ENCODE measurements at regions not wholly inside any gene's neighbourhood (a gene's known extent, or its start where the extent isn't known, plus 50 kb on each side); places are given as distances from the start of the nearest gene placed in this dataset.

DNA sequence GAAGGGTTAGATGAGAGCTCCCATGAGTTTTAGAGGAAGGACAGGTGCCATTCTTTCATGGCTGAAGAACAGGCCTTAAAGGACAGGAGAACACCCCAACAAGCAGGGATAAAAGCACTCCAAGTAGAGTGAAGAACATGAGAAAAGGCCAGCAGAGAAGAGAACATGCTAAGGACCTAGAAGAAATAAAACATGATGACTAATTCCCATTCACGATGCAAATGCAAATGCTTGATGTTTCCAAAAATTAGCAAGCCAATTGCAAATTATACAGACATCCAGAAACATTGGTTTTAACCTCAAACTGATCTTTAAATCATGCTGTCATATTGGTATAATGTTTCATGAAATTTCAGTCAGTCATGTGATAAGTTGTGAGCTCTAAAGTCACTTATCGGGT lies 241.7 kb downstream of the CNTN3 start:
- ATAC-seq (no peak), DNase-seq (ENCODE audit: low spot score) (no peak)
- intact Hi-C loops (cut with DNase I) = no loop called here

DNA sequence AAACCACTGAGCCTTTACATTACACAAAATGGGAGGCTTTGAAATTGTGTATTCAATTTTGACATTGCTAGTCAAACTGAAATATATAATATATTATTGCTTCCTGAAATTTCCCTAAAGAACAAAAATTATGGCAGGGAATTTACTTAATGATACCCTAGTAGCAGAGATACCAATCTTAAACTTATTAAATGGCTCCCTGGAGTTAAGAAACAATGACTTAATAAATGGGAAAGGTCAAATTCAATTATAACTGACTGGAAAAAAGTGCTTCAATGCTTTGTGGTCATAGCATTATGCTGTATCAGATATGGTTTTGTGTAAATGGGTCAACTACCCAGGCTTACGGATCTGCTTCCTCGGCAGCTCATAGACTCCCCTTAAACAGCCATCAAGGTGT lies 244.1 kb downstream of the CNTN3 start:
- intact Hi-C loops (cut with DNase I) = no loop called here
- ATAC-seq = no peak
- DNase-seq (ENCODE audit: low spot score) = no peak

DNA sequence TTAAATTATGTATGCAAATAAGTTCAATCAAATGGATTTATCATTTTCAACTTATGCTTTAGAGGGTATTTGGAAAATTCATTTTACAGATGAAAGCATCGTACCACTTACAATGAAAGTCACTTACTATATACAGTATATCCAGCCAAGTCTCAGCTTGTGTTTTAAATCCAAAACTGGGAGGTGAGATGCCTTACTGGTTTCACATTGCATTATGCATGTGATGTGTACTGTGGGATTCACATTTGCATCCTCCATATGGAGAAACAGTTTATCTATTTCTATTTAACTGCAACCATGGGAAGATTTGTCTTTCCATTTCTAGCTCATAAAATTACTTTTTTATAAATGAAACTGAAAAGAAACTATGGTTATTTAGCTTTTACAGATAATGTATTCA lies 248.1 kb downstream of the CNTN3 start:
- intact Hi-C loops (cut with DNase I) = no loop called here

DNA sequence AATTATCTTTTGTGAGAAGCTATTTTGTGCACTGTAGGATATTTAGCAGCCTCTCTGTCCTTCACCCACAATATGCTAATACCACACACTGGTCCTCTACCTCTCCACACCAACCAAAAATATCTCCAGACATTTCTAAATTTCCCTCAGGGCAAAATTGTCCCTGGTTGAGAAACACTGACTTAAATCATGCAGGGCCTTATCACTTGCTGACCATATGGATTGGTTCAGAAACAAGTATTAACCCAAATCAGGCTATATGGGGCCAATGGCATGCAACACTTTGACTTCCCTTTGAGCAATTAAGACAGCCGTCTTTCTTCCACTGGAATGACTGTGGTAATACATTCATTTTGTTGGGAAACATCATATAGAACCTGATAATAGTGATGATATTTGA lies 251.1 kb downstream of the CNTN3 start:
- no peak for DNase-seq (ENCODE audit: low spot score)
- ATAC-seq = no peak
- intact Hi-C loops (cut with DNase I) = no loop called here

More for the DNA sequence above, 248.1 kb downstream of the CNTN3 start:
- DNase-seq (ENCODE audit: low spot score) (no peak), ATAC-seq (no peak)

DNA sequence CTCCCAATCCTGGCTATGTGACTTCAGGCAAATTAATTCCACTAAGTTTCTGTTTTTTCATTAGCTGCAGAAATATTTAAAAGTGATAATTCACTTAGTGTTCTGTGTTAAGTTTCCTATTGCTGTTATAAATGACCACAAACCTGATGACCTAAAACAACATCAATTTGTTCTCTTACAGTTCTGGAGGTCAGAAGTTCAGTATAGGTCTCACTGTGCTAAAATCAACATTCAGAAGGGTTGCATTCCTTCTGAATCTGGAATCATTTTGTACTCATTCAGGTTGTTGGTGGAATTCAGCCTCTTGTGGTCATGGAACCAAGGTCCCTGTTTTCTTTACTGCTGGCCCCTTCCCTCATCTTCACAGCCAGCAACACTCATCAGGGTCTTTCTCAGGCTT lies 254.1 kb downstream of the CNTN3 start:
- DNase-seq (ENCODE audit: low spot score) (no peak), ATAC-seq (no peak)
- intact Hi-C loops (cut with DNase I) = no loop called here

DNA sequence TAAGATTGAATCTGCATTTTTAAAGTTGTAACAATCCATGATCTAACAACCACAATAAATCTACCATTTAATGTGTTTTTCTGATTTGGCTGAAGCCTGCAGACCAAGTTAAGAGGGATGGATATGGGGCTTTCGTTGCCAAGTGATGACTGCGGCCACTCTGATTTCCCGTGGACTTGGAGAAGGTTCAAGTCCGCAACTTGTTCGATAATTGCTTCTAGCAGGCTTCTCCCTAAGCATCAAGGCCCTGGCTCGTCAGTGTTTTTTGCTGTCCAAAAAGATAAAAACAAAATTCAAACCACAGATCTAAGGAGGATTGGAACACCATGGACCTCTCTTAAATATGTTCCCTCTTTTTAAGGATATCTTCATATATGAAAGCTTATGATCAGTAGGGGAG lies 256.6 kb downstream of the CNTN3 start:
- intact Hi-C loops (cut with DNase I) = no loop called here
- ATAC-seq = no peak

DNA sequence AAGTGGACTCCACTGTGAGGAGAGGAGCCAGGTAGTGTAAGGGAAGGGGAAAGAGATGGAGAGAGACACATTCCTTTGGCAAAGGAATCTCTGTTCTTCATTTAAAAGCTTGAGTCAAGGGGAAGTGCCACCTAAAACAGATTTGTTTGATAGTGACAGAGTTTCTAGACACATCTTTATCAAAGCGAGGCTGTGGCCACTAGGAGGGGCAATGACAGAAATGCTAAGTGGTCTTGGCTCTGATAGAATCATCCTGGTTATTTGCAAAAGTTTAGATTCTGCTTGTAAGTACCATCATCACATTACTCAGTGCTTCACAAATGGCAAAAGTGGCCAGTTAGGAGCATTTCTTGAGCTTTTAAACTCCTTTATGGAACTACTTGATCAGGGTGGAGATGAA lies 261.4 kb downstream of the CNTN3 start:
- intact Hi-C loops (cut with DNase I) = no loop called here
- DNase-seq (ENCODE audit: low spot score) = no peak
- ATAC-seq = no peak

More for the DNA sequence above, 256.6 kb downstream of the CNTN3 start:
- DNase-seq (ENCODE audit: low spot score) = no peak

DNA sequence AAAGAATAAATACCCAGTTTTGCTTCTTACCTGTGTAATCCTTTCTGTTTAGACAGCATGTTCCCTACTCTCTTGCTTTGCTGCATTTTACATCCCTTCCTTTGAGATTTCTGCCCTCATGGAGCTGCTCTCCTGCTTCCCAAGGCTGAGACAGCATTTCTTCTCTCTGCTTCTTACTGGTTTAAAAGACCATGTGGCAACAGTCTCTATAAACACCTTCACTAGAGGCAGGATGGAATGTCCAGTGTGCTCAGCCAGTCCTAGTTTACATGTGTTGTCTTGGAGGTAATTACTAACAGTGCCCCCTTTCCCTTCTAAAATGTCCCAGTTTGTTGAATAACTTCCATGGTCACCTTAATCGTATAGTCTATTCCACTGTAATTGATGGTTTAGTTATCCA lies 262.3 kb downstream of the CNTN3 start:
- no peak for ATAC-seq
- intact Hi-C loops (cut with DNase I) = no loop called here
- no peak for DNase-seq (ENCODE audit: low spot score)

DNA sequence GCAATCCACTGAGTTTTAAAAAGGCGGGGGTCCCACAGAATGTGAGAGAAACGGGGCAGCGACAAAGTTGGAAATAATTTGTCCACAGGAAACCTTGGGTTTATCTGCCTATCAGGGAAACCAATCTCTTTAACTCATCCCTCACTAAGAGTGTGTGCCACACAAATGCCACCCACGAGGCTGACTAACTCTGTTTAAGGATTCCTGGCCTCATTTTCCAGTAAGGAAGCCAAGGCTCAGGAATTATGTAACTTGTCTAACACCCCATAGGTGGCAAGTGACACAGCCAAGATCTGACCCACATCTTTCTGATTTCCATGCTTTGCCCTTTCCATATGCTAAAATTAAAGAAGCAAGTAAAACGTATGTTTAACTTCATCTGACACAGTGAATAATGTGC lies 263.2 kb downstream of the CNTN3 start:
- no peak for DNase-seq (ENCODE audit: low spot score)
- no peak for ATAC-seq
- intact Hi-C loops (cut with DNase I) = no loop called here

DNA sequence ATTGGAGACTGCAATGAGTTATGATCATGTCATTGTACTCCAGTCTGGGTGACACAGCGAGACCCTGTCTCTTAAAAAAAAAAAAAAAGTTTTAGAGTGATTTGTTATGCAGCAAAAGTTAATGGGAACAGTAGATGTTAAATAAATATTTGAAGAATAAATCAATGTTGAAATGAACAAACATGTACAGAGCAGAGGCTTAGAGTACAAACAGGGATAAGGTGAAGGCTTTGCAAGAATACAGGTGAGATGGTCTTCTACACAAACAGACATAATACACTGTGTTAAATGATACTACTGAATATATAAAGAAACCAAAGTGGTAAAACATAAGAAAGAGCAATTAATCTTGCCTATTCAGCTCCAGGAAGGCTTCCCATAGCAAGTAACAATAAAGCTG lies 265.4 kb downstream of the CNTN3 start:
- ATAC-seq (no peak), DNase-seq (ENCODE audit: low spot score) (no peak)
- intact Hi-C loops (cut with DNase I) = no loop called here

DNA sequence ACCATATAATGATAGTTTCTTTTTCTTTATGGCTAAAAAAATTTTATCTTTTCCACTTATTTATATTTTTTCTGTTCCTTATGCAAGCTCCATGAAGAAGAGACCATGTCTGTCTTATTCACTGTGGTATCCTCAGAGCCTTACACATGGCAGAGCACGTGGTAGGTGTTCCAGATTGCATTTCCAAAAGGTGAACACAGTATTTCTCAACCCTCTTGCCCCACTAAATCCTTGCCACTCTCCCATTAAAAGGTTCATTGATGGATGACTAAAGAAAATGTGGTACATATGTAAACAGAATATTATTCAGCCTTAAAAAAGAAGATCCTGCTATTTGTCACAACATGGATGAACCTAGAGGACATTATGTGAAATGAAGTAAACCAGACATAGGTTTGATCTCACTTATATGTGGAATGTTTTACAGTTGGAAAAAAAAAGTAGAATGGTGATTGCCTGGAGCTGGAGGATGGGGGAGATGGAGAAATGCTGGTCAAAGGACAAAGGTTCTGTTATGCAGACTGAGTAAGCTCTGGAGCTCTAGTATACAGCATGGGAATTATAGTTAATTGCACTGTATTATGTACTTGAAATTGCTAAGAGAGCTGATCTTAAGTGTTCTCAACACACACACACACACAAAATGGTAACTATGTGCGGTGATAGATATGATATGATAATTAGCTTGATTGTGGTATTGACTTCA lies 266.7 kb downstream of the CNTN3 start:
- no peak for DNase-seq (ENCODE audit: low spot score)
- ATAC-seq = no peak
- intact Hi-C loops (cut with DNase I) = no loop called here

DNA sequence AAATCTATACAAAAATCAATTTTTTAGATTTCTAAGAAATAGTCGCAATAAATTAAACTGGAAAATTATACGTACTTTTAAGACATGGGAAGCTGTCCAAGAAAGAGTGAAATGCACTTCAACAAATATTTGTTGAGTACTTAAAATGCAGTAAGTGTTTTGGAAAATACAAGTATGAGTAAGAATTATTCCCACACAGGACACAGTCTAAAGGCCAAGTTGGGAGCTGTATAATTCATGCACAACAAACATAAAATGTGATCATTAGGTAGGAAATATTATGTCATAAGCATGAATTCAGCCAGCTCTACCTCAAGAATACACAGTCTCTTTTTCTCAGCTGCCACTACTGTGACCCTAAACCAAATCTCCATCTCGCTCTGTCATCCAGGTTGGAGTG lies 267.6 kb downstream of the CNTN3 start:
- ATAC-seq = no peak
- DNase-seq (ENCODE audit: low spot score) = no peak
- intact Hi-C loops (cut with DNase I) = no loop called here

DNA sequence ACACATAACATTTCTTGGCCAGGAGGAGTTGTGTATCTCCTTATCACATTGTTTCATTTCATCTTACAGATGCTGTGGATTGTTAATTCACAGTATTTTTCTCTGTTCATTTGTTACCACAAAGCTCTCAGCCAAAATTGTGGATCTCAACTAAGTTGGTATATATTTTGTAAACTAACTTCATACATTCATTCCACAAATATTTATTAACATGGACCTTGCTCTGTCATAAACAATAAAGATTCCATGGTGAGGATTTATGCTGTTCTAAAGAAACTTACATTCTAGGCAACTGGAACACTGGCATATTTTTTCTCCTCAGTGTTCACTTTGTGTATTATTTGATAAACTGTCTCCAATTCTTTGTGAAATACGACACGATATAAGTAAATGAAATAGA lies 268.8 kb downstream of the CNTN3 start:
- DNase-seq (ENCODE audit: low spot score) = no peak
- no peak for ATAC-seq
- intact Hi-C loops (cut with DNase I) = no loop called here

DNA sequence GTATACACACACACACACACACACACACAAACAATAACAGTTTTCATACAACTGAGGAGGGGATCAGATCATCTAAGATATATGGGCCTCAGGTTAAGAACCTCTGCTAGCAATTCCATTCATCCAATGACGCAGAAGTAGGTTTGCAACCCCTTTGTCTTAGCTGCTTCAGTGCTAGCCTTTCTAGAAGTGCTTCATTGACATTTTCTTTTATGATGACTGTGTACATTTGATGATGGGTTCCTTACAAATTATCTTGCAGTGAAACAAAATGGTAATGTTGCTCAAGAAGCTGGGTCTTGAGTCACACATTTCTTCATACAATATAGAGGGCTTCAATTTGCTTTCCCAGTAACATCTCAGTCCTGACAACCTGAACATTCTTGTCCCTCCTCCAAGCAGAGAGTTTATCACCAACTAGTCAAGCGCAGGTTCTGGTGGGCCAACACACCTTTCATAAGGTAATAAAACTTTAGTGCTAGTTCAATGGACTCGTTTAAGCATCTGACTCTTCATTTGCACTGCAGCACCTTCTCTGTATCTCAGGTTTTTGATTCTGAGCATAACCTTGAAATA lies 269.5 kb downstream of the CNTN3 start:
- DNase-seq (ENCODE audit: low spot score) = no peak
- intact Hi-C loops (cut with DNase I) = no loop called here
- ATAC-seq = no peak

DNA sequence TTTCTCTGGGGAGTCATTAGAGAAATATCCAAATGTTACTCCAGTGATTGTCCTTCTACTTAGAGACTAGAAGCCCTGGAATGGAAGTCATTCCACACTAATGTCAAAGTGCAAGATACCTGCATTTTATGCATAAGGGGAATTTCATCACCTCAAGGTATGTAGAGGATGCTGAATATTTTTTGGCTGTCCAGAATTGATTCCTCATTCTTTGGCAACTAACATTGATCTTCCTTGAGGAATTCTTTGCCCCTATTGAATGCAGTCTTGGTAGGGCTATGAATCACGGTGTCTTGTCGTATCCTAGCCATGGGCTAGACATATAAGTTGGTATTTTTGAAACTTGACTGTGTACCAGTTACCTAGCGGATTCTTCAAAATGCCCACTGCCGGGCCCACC lies 271.1 kb downstream of the CNTN3 start:
- ATAC-seq = no peak
- no peak for DNase-seq (ENCODE audit: low spot score)

DNA sequence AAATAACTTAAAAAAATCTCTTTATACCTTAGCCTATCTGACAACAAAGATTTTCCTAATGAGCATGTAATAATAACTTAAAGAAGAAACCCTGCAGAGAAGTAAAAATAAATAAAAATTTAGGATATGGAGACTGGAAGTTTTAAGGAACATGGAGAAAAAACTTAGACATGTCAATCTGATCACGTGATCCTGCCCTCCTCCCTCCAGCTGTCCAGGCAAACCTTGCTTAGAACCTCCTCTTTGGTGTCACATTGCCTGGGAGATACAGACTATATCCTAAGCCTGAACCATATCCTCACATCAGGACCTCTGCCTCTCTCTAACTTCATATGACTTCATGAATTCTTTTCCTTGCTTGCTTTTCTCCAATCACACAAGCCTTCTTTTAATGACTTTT lies 275.5 kb downstream of the CNTN3 start:
- intact Hi-C loops (cut with DNase I) = no loop called here
- DNase-seq (ENCODE audit: low spot score) = no peak
- no peak for ATAC-seq

More for the DNA sequence above, 271.1 kb downstream of the CNTN3 start:
- intact Hi-C loops (cut with DNase I) = no loop called here

DNA sequence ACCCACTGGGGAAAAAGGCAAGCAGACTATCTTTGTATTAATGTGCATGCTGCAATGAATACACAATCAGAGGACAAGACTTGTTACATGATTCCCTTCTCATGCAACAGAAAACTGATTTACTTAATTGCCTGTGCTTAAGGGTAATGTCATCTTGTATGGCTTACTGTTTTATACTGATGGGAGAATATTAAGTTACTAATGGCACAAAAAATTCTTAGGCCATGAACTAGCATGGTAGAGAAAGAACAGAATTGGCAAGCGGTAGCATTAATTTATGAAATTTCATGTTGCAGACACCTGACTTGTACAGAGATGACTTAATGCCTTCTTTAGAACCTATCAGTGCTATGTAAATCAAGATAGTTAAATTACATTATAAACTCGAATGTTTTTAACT lies 282.3 kb downstream of the CNTN3 start:
- no peak for ATAC-seq
- DNase-seq (ENCODE audit: low spot score) = no peak
- intact Hi-C loops (cut with DNase I) = no loop called here

DNA sequence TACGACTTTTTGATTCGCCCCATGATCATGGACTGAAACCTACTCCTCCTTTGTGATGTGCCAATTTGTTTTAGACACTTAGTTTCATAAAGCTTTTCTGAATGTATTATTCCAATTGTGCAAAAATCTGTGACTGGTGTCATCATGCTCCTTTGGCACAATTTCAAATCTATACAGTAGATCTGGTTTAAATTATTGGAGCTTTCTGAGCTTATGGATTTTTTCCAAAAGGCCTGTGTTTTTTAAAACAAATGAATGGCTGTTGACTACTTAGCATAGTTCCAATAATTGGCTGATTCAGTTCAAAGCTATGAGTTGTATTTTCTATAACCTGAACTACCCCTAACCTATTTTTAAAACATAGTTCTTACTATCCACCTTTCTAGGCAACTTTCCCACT lies 282.7 kb downstream of the CNTN3 start:
- no peak for DNase-seq (ENCODE audit: low spot score)
- intact Hi-C loops (cut with DNase I) = no loop called here
- no peak for ATAC-seq

DNA sequence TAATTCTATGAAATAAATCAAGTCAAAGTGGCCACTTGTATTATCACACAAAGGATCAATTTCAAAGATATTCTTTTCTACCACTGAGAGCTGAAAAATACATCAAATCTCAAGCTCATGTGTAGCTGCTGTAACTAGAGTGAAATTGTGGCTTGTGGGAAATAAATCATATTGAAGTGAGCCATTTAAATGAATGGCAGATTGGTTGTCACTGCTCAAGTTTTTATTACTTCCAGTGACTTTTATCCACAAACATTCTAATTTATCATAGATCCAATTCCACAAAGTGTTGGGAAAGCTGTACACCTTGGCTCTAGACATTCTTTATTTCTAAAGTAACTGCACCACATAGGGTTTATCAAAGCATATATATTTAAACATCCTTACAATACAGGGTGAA lies 285.4 kb downstream of the CNTN3 start:
- ATAC-seq = no peak
- intact Hi-C loops (cut with DNase I) = no loop called here
- DNase-seq (ENCODE audit: low spot score) = no peak

DNA sequence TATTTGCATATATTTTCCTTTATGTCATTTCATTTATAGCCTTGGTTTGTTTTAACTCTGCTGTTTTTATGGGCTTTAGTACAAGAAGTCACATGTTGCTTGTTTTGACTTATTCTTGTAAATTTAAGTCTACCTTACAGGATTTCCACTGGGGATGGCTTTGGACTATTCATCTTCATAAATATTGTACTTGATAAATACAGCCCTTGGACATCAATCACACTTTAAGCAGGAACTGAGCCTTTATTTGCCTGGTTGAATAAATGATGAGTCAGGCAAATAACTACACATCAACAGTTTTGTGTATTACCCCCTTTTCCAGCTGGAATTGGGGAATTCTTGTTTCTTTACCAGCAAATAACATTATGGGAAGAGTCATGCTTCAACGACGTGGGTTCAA lies 286.0 kb downstream of the CNTN3 start:
- ATAC-seq = no peak
- DNase-seq (ENCODE audit: low spot score) = no peak
- intact Hi-C loops (cut with DNase I) = no loop called here

DNA sequence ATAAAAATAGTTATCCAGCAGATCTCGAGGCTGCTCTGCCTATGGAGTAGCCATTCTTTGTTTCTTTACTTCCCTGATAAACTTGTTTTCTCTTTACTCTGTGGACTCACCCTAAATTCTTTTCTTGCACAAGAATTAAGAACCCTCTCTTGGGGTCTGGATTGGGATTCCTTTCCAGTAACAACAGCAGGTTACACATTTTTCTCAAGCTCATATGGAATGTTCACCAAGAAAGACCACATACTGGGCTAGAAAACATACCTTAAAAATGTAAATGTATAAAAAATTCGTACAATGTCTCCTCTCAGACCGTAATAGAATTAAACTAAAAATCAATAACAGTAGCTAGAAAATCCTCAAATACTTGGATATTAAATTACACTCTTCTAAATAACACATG lies 299.2 kb downstream of the CNTN3 start:
- no peak for ATAC-seq
- intact Hi-C loops (cut with DNase I) = no loop called here
- DNase-seq (ENCODE audit: low spot score) = no peak

All from sciatic nerve (tissue), 2 donors.